ENCODE measurements at regions not wholly inside any gene's neighbourhood (a gene's known extent, or its start where the extent isn't known, plus 50 kb on each side); places are given as distances from the start of the nearest gene placed in this dataset.

- H3K4me1 ChIP-seq (ENCODE audit: insufficient read depth), result no peaks in the 10 kb centered on the region
- Mint-ChIP-seq H3K27ac (no peak overlapping the region), H3K4me1 (no peaks in the 10 kb centered on the region), H3K27me3 (ENCODE audit: insufficient read depth, low read depth, poor library complexity) (no peaks in the 10 kb centered on the region), H3K4me3 (no peak overlapping the region), H3K36me3 (ENCODE audit: low read depth) (peaks cover 8% of the 10 kb centered on the region; the same call in 2 of the 3 replicates), H3K9me3 (peaks cover 74% of the 10 kb centered on the region)
- H3F3A ChIP-seq (replicated peaks; ENCODE audit: low read depth), result no peaks in the 10 kb centered on the region
- DNase-seq (ENCODE audit: low spot score) (no peak), ATAC-seq (no peak)
- no peak overlapping the region for H3K27ac ChIP-seq (ENCODE audit: low read depth)
- H3K4me3 ChIP-seq, result no peak overlapping the region
- H3K9me2 ChIP-seq (ENCODE audit: insufficient read depth), result no peaks in the 10 kb centered on the region
- H3K4me2 ChIP-seq, result no peak overlapping the region
- no peaks in the 10 kb centered on the region for H4K20me1 ChIP-seq (replicated peaks; ENCODE audit: insufficient read depth)
- no peak overlapping the region for H2AFZ ChIP-seq
- peaks cover 12% of the 10 kb centered on the region for H3K36me3 ChIP-seq (ENCODE audit: insufficient read depth)
- TF ChIP-seq STAT1 (IDR thresholded peaks at IDR 0.05; ENCODE audit: unreplicated experiment) (no peak), JUNB (IDR thresholded peaks at IDR 0.05; ENCODE audit: unreplicated experiment) (no peak), EZH2phosphoT487 (IDR thresholded peaks at IDR 0.05; ENCODE audit: unreplicated experiment) (no peak), EZH2 (IDR thresholded peaks at IDR 0.05; ENCODE audit: low read depth, unreplicated experiment) (no peak), POLR2AphosphoS5 (IDR thresholded peaks at IDR 0.05; ENCODE audit: low read depth) (no peak), CREB1 (CRISPR knock-in tag; IDR thresholded peaks at IDR 0.05; ENCODE audit: low read depth) (no peak)
- TF ChIP-seq, protein P1, sequence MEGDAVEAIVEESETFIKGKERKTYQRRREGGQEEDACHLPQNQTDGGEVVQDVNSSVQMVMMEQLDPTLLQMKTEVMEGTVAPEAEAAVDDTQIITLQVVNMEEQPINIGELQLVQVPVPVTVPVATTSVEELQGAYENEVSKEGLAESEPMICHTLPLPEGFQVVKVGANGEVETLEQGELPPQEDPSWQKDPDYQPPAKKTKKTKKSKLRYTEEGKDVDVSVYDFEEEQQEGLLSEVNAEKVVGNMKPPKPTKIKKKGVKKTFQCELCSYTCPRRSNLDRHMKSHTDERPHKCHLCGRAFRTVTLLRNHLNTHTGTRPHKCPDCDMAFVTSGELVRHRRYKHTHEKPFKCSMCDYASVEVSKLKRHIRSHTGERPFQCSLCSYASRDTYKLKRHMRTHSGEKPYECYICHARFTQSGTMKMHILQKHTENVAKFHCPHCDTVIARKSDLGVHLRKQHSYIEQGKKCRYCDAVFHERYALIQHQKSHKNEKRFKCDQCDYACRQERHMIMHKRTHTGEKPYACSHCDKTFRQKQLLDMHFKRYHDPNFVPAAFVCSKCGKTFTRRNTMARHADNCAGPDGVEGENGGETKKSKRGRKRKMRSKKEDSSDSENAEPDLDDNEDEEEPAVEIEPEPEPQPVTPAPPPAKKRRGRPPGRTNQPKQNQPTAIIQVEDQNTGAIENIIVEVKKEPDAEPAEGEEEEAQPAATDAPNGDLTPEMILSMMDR (conservative IDR thresholded peaks at IDR 0.05; ENCODE audit: low read depth in 2 of 2), result no peak
- TF ChIP-seq, protein P2, sequence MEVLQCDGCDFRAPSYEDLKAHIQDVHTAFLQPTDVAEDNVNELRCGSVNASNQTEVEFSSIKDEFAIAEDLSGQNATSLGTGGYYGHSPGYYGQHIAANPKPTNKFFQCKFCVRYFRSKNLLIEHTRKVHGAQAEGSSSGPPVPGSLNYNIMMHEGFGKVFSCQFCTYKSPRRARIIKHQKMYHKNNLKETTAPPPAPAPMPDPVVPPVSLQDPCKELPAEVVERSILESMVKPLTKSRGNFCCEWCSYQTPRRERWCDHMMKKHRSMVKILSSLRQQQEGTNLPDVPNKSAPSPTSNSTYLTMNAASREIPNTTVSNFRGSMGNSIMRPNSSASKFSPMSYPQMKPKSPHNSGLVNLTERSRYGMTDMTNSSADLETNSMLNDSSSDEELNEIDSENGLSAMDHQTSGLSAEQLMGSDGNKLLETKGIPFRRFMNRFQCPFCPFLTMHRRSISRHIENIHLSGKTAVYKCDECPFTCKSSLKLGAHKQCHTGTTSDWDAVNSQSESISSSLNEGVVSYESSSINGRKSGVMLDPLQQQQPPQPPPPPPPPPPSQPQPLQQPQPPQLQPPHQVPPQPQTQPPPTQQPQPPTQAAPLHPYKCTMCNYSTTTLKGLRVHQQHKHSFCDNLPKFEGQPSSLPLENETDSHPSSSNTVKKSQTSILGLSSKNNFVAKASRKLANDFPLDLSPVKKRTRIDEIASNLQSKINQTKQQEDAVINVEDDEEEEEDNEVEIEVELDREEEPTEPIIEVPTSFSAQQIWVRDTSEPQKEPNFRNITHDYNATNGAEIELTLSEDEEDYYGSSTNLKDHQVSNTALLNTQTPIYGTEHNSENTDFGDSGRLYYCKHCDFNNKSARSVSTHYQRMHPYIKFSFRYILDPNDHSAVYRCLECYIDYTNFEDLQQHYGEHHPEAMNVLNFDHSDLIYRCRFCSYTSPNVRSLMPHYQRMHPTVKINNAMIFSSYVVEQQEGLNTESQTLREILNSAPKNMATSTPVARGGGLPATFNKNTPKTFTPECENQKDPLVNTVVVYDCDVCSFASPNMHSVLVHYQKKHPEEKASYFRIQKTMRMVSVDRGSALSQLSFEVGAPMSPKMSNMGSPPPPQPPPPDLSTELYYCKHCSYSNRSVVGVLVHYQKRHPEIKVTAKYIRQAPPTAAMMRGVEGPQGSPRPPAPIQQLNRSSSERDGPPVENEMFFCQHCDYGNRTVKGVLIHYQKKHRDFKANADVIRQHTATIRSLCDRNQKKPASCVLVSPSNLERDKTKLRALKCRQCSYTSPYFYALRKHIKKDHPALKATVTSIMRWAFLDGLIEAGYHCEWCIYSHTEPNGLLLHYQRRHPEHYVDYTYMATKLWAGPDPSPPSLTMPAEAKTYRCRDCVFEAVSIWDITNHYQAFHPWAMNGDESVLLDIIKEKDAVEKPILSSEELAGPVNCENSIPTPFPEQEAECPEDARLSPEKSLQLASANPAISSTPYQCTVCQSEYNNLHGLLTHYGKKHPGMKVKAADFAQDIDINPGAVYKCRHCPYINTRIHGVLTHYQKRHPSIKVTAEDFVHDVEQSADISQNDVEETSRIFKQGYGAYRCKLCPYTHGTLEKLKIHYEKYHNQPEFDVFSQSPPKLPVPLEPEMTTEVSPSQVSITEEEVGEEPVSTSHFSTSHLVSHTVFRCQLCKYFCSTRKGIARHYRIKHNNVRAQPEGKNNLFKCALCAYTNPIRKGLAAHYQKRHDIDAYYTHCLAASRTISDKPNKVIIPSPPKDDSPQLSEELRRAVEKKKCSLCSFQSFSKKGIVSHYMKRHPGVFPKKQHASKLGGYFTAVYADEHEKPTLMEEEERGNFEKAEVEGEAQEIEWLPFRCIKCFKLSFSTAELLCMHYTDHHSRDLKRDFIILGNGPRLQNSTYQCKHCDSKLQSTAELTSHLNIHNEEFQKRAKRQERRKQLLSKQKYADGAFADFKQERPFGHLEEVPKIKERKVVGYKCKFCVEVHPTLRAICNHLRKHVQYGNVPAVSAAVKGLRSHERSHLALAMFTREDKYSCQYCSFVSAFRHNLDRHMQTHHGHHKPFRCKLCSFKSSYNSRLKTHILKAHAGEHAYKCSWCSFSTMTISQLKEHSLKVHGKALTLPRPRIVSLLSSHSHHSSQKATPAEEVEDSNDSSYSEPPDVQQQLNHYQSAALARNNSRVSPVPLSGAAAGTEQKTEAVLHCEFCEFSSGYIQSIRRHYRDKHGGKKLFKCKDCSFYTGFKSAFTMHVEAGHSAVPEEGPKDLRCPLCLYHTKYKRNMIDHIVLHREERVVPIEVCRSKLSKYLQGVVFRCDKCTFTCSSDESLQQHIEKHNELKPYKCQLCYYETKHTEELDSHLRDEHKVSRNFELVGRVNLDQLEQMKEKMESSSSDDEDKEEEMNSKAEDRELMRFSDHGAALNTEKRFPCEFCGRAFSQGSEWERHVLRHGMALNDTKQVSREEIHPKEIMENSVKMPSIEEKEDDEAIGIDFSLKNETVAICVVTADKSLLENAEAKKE (CRISPR knock-in tag; IDR thresholded peaks at IDR 0.05), result no peak
- no peaks in the 10 kb centered on the region for H3K79me2 ChIP-seq (replicated peaks; ENCODE audit: insufficient read depth)
- H3K27me3 ChIP-seq (ENCODE audit: insufficient read depth), result no peaks in the 10 kb centered on the region
These were observed 445.0 kb upstream of the SMC2 start for GRCh38 chr9:103649086-103649485.
